Liver (tissue), 8 donors: ENCODE measurements at regions not wholly inside any gene's neighbourhood (a gene's known extent, or its start where the extent isn't known, plus 50 kb on each side); places are given as distances from the start of the nearest gene placed in this dataset.

Source experiments
- DNase-seq: peaks from one replicate; pipeline ENCODE4 v3.0.0-alpha.2; 2017; ENCODE audit warnings: low spot score
- H3K27ac ChIP-seq, 2 donors: one replicate each; pipeline ENCODE4 v1.7.0; 2013; ENCODE audit warnings: inconsistent platforms in 2 of 2, low read length in 2 of 2, control low read depth in 1 of 2, low read depth in 1 of 2, mild to moderate bottlenecking in 1 of 2
- H3K27me3 ChIP-seq, 4 donors: one replicate each; pipeline versions ENCODE4 v1.6.1 to v1.7.0; 2013; ENCODE audit warnings: low read length in 3 of 4, inconsistent platforms in 1 of 4, mild to moderate bottlenecking in 1 of 4, moderate library complexity in 1 of 4; ENCODE audit not compliant: control insufficient read depth in 4 of 4, insufficient read depth in 4 of 4
- H3K36me3 ChIP-seq, 4 donors: one replicate each; pipeline versions ENCODE4 v1.6.1 to v1.7.0; 2013; ENCODE audit warnings: low read length in 3 of 4, mild to moderate bottlenecking in 3 of 4, low read depth in 1 of 4, moderate library complexity in 1 of 4; ENCODE audit not compliant: control insufficient read depth in 4 of 4, insufficient read depth in 3 of 4
- H3K4me1 ChIP-seq, 4 donors: one replicate each; pipeline versions ENCODE4 v1.6.1 to v1.7.0; 2013; ENCODE audit warnings: low read length in 3 of 4, mild to moderate bottlenecking in 3 of 4, moderate library complexity in 1 of 4; ENCODE audit not compliant: control insufficient read depth in 4 of 4, insufficient read depth in 4 of 4
- H3K4me3 ChIP-seq, 3 donors: one replicate each; pipeline versions ENCODE4 v1.6.1 to v1.7.0; 2013; ENCODE audit warnings: low read length in 3 of 3, control low read depth in 1 of 3, low read depth in 1 of 3, mild to moderate bottlenecking in 1 of 3
- H3K9ac ChIP-seq, 2 donors: one replicate each; pipeline ENCODE4 v1.7.0; 2013; ENCODE audit warnings: low read length in 2 of 2, mild to moderate bottlenecking in 2 of 2, moderate library complexity in 2 of 2, control low read depth in 1 of 2, low read depth in 1 of 2
- H3K9me3 ChIP-seq, 4 donors: one replicate each; pipeline versions ENCODE4 v1.6.1 to v1.7.0; 2013; ENCODE audit warnings: low read length in 3 of 4; ENCODE audit not compliant: control insufficient read depth in 4 of 4
- ATF3 ChIP-seq: IDR thresholded peaks from 2 replicates; pipeline ENCODE4 v1.6.1; 2016; ENCODE audit warnings: antibody characterized with exemption
- CTCF ChIP-seq: fragments of 150-350 bp; IDR thresholded peaks from 2 replicates; pipeline ENCODE4 v1.5.1; 2017; ENCODE audit warnings: improper control_type of control experiment, low read depth, low read length; ENCODE audit not compliant: missing input control
- EGR1 ChIP-seq, 2 donors: IDR thresholded peaks; 2 replicates each; pipeline ENCODE4 v1.6.1; 2016 to 2018; ENCODE audit warnings: antibody characterized with exemption in 2 of 2, low read depth in 2 of 2
- FOXA1 ChIP-seq: IDR thresholded peaks from 2 replicates; pipeline ENCODE4 v1.6.1; 2016; ENCODE audit warnings: antibody characterized with exemption
- FOXA2 ChIP-seq: IDR thresholded peaks from 2 replicates; pipeline ENCODE4 v1.6.1; 2016; ENCODE audit warnings: antibody characterized with exemption
- HNF4A ChIP-seq, 2 donors: conservative IDR thresholded peaks; 2 replicates each; pipeline ENCODE4 v1.6.1; 2016; ENCODE audit warnings: antibody characterized with exemption in 2 of 2, mild to moderate bottlenecking in 2 of 2
- HNF4G ChIP-seq: IDR thresholded peaks from 2 replicates; pipeline ENCODE4 v1.6.1; 2016; ENCODE audit warnings: antibody characterized with exemption
- JUND ChIP-seq, 2 donors: IDR thresholded peaks; 2 replicates each; pipeline ENCODE4 v1.6.1; 2016; ENCODE audit warnings: antibody characterized with exemption in 2 of 2
- NR2F2 ChIP-seq: IDR thresholded peaks from 2 replicates; pipeline ENCODE4 v1.6.1; 2016; ENCODE audit warnings: antibody characterized with exemption
- REST ChIP-seq: IDR thresholded peaks from 2 replicates; pipeline ENCODE4 v1.6.1; 2016; ENCODE audit warnings: antibody characterized with exemption, mild to moderate bottlenecking
- RXRA ChIP-seq, 2 donors: IDR thresholded peaks; 2 replicates each; pipeline ENCODE4 v1.6.1; 2017 to 2018; ENCODE audit warnings: antibody characterized with exemption in 2 of 2, mild to moderate bottlenecking in 1 of 2
- SP1 ChIP-seq: IDR thresholded peaks from 2 replicates; pipeline ENCODE4 v1.6.1; 2018; ENCODE audit warnings: antibody characterized with exemption, mild to moderate bottlenecking
- ZBTB33 ChIP-seq: IDR thresholded peaks from 2 replicates; pipeline ENCODE4 v1.6.1; 2016; ENCODE audit warnings: antibody characterized with exemption
- WGBS: extraction: QIAGEN DNeasy Blood & Tissue Kit; methylation state at CpG from one replicate; pipeline ENCODE4 v1.1.7; 2013; 5-methylcytosine and 5-hydroxymethylcytosine counted together
- donor health status: healthy.
- donor health status: healthy.
- donor health status: healthy.
- donor health status: healthy.
- donor health status: healthy.

- H3K36me3 ChIP-seq: no peaks in the 10 kb centered on the region
- no peak overlapping the region for H3K9ac ChIP-seq
- TF ChIP-seq NR2F2 (no peak), ZBTB33 (no peak), CTCF (no peak), RXRA (IDR thresholded peaks at IDR 0.05) (no peak), ATF3 (no peak), SP1 (no peak), REST (no peak), FOXA2 (no peak), HNF4G (no peak), JUND (IDR thresholded peaks at IDR 0.05) (no peak), HNF4A (conservative IDR thresholded peaks at IDR 0.05) (no peak), FOXA1 (no peak), EGR1 (IDR thresholded peaks at IDR 0.05; ENCODE audit: low read depth in 2 of 2) (no peak)
- 83% methylated on average over 4 of the region's 4 CpGs for WGBS
- H3K27ac ChIP-seq: no peak overlapping the region
- H3K9me3 ChIP-seq: no peaks in the 10 kb centered on the region
- no peaks in the 10 kb centered on the region for H3K27me3 ChIP-seq
- DNase-seq: no peak
- no peak overlapping the region for H3K4me3 ChIP-seq
- no peaks in the 10 kb centered on the region for H3K4me1 ChIP-seq
Observed at GRCh38 chrX:113726466-113726865, 857.4 kb upstream of the HTR2C start.

- Histone ChIP-seq H3K27ac (no peak overlapping the region), H3K9ac (no peak overlapping the region), H3K27me3 (no peaks in the 10 kb centered on the region), H3K36me3 (no peaks in the 10 kb centered on the region), H3K4me3 (no peak overlapping the region), H3K9me3 (no peaks in the 10 kb centered on the region), H3K4me1 (no peaks in the 10 kb centered on the region)
- WGBS: 82% methylated on average over 3 of the region's 3 CpGs
- TF ChIP-seq RXRA (IDR thresholded peaks at IDR 0.05): no peak
- no peak for TF ChIP-seq FOXA1
- DNase-seq: no peak
Observed at GRCh38 chrX:113726009-113726408, 857.9 kb upstream of the HTR2C start.
